HL-60 (cell line): ENCODE measurements at regions not wholly inside any gene's neighbourhood (a gene's known extent, or its start where the extent isn't known, plus 50 kb on each side); places are given as distances from the start of the nearest gene placed in this dataset.
A peak's percentile ranks its signal among the peaks of the same experiment; 100 is the strongest.

Experiments used
- DNase-seq, 2 experiments: peaks; one replicate each; pipeline ENCODE4 v3.0.0-alpha.2; 2010 to 2020; ENCODE audit warnings: low read depth in 1 of 2, low spot score in 1 of 2
- H3K27ac ChIP-seq: fragments of 250-450 bp; sonication (Bioruptor Pico); replicated peaks from 2 replicates; pipeline ENCODE4 v1.5.1; 2020; ENCODE audit warnings: mild to moderate bottlenecking, moderate library complexity
- H3K27me3 ChIP-seq: fragments of 250-450 bp; sonication (Bioruptor Pico); 2 replicates; pipeline ENCODE4 v1.5.1; 2021; ENCODE audit warnings: mild to moderate bottlenecking, moderate library complexity; ENCODE audit not compliant: insufficient read depth, poor library complexity, severe bottlenecking
- H3K4me3 ChIP-seq: replicated peaks from 2 replicates; pipeline ENCODE4 v1.5.1; 2011; ENCODE audit warnings: mild to moderate bottlenecking, control low read depth, low read length; ENCODE audit not compliant: insufficient read depth
- GABPA ChIP-seq: IDR thresholded peaks from 2 replicates; pipeline ENCODE4 v1.6.1; 2012; ENCODE audit warnings: low read depth
- POLR2AphosphoS5 ChIP-seq: IDR thresholded peaks from 2 replicates; pipeline ENCODE4 v1.6.1; 2012; ENCODE audit warnings: low read depth
- SPI1 ChIP-seq: IDR thresholded peaks from 2 replicates; pipeline ENCODE4 v1.6.1; 2012; ENCODE audit warnings: low read depth, mild to moderate bottlenecking, borderline replicate concordance
- TF ChIP-seq, protein P1 (sequence below): IDR thresholded peaks from one replicate; pipeline ENCODE4 v1.5.1; 2011; ENCODE audit warnings: low read length, control low read depth, inconsistent platforms; ENCODE audit not compliant: insufficient read depth
- TF ChIP-seq, protein P2 (sequence below): IDR thresholded peaks from 2 replicates; pipeline ENCODE4 v1.6.1; 2012; ENCODE audit warnings: low read depth; ENCODE audit not compliant: insufficient replicate concordance

- no peak overlapping the region for H3K27ac ChIP-seq
- TF ChIP-seq, protein P1, sequence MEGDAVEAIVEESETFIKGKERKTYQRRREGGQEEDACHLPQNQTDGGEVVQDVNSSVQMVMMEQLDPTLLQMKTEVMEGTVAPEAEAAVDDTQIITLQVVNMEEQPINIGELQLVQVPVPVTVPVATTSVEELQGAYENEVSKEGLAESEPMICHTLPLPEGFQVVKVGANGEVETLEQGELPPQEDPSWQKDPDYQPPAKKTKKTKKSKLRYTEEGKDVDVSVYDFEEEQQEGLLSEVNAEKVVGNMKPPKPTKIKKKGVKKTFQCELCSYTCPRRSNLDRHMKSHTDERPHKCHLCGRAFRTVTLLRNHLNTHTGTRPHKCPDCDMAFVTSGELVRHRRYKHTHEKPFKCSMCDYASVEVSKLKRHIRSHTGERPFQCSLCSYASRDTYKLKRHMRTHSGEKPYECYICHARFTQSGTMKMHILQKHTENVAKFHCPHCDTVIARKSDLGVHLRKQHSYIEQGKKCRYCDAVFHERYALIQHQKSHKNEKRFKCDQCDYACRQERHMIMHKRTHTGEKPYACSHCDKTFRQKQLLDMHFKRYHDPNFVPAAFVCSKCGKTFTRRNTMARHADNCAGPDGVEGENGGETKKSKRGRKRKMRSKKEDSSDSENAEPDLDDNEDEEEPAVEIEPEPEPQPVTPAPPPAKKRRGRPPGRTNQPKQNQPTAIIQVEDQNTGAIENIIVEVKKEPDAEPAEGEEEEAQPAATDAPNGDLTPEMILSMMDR = no peak
- no peak for TF ChIP-seq GABPA
- TF ChIP-seq, protein P2, sequence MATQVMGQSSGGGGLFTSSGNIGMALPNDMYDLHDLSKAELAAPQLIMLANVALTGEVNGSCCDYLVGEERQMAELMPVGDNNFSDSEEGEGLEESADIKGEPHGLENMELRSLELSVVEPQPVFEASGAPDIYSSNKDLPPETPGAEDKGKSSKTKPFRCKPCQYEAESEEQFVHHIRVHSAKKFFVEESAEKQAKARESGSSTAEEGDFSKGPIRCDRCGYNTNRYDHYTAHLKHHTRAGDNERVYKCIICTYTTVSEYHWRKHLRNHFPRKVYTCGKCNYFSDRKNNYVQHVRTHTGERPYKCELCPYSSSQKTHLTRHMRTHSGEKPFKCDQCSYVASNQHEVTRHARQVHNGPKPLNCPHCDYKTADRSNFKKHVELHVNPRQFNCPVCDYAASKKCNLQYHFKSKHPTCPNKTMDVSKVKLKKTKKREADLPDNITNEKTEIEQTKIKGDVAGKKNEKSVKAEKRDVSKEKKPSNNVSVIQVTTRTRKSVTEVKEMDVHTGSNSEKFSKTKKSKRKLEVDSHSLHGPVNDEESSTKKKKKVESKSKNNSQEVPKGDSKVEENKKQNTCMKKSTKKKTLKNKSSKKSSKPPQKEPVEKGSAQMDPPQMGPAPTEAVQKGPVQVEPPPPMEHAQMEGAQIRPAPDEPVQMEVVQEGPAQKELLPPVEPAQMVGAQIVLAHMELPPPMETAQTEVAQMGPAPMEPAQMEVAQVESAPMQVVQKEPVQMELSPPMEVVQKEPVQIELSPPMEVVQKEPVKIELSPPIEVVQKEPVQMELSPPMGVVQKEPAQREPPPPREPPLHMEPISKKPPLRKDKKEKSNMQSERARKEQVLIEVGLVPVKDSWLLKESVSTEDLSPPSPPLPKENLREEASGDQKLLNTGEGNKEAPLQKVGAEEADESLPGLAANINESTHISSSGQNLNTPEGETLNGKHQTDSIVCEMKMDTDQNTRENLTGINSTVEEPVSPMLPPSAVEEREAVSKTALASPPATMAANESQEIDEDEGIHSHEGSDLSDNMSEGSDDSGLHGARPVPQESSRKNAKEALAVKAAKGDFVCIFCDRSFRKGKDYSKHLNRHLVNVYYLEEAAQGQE = no peak
- no peak for TF ChIP-seq SPI1
- TF ChIP-seq POLR2AphosphoS5 = no peak
- H3K4me3 ChIP-seq = no peak overlapping the region
- no peak for DNase-seq
- no peaks in the 10 kb centered on the region for H3K27me3 ChIP-seq
These were observed 876.1 kb upstream of the CADM2 start for GRCh38 chr3:84082726-84083125.

- TF ChIP-seq SPI1 (no peak), GABPA (no peak), POLR2AphosphoS5 (no peak)
- TF ChIP-seq, protein P1 = no peak
- TF ChIP-seq, protein P2 = no peak
- Histone ChIP-seq H3K4me3 (no peak overlapping the region), H3K27me3 (no peaks in the 10 kb centered on the region), H3K27ac (no peak overlapping the region)
- DNase-seq = no peak
These were observed 865.9 kb upstream of the CADM2 start for GRCh38 chr3:84092907-84093306.

- no peak for DNase-seq
- TF ChIP-seq POLR2AphosphoS5 = no peak
- TF ChIP-seq GABPA = no peak
- no peak for TF ChIP-seq SPI1
- TF ChIP-seq, protein P1 = no peak
- TF ChIP-seq, protein P2 = no peak
- H3K27me3 ChIP-seq = no peaks in the 10 kb centered on the region
- peak overlapping the region; percentile 62 for H3K27ac ChIP-seq
- no peak overlapping the region for H3K4me3 ChIP-seq
These were observed 862.6 kb upstream of the CADM2 start for GRCh38 chr3:84096188-84096587.
